Natural killer cell (primary cell): ENCODE measurements at regions not wholly inside any gene's neighbourhood (a gene's known extent, or its start where the extent isn't known, plus 50 kb on each side); places are given as distances from the start of the nearest gene placed in this dataset.

Experiments
- ATAC-seq, 3 donors: fragments of 150-1000 bp in 2 of 3; fragments of 200-7000 bp in 1 of 3; cut with Tn5 transposase; 1 replicate in 1 of 3; 2 replicates in 2 of 3; pipeline ENCODE4 v1.10.0; 2021; ENCODE audit warnings: mild to moderate bottlenecking in 2 of 3, moderate library complexity in 2 of 3
- DNase-seq, 2 donors: peaks; one replicate each; pipeline versions ENCODE4 v3.0.0 to v3.0.0-alpha.2; 2013 to 2021; ENCODE audit warnings: mixed read lengths in 1 of 2
- H3K27ac ChIP-seq: one replicate; pipeline ENCODE4 v1.5.1; 2013; ENCODE audit warnings: mild to moderate bottlenecking, low read length
- H3K27me3 ChIP-seq: one replicate; pipeline ENCODE4 v1.6.1; 2013; ENCODE audit warnings: low read length; ENCODE audit not compliant: control insufficient read depth, insufficient read depth
- H3K36me3 ChIP-seq: one replicate; pipeline ENCODE4 v1.6.1; 2013; ENCODE audit warnings: low read length; ENCODE audit not compliant: control insufficient read depth, insufficient read depth
- H3K4me1 ChIP-seq: one replicate; pipeline ENCODE4 v1.6.1; 2013; ENCODE audit warnings: low read length; ENCODE audit not compliant: control insufficient read depth, insufficient read depth
- H3K4me3 ChIP-seq: one replicate; pipeline ENCODE4 v1.5.1; 2013; ENCODE audit warnings: low read length
- H3K9me3 ChIP-seq: one replicate; pipeline ENCODE4 v1.6.1; 2013; ENCODE audit warnings: low read length; ENCODE audit not compliant: control insufficient read depth, insufficient read depth
- H3K27ac Mint-ChIP-seq, 2 donors: one replicate each; pipeline ENCODE4 v1.8.0; 2022; ENCODE audit warnings: mild to moderate bottlenecking in 2 of 2, mixed read lengths in 2 of 2, moderate library complexity in 1 of 2
- H3K27me3 Mint-ChIP-seq, 2 donors: one replicate each; pipeline ENCODE4 v1.8.0; 2022; ENCODE audit warnings: low read depth in 2 of 2, mixed read lengths in 2 of 2
- H3K36me3 Mint-ChIP-seq: one replicate; pipeline ENCODE4 v1.8.0; 2022; ENCODE audit warnings: mixed read lengths
- H3K4me1 Mint-ChIP-seq, 2 donors: one replicate each; pipeline ENCODE4 v1.8.0; 2022; ENCODE audit warnings: mixed read lengths in 2 of 2
- H3K4me3 Mint-ChIP-seq: one replicate; pipeline ENCODE4 v1.8.0; 2022; ENCODE audit warnings: mild to moderate bottlenecking, moderate library complexity, mixed read lengths
- H3K9me3 Mint-ChIP-seq, 2 donors: one replicate each; pipeline ENCODE4 v1.8.0; 2022; ENCODE audit warnings: mixed read lengths in 2 of 2
- CTCF ChIP-seq: fragments of 200-600 bp; IDR thresholded peaks from one replicate; pipeline ENCODE4 v1.8.0; 2022; ENCODE audit warnings: antibody characterized with exemption
- WGBS: methylation state at CpG from one replicate; pipeline ENCODE4 v1.1.7; 2013; ENCODE audit warnings: missing lambda C conversion rate; ENCODE audit not compliant: insufficient coverage; 5-methylcytosine and 5-hydroxymethylcytosine counted together
- intact Hi-C: fragments of 100-400 bp; cut with micrococcal nuclease; formaldehyde crosslinking; loops from one replicate; pipeline ENCODE4 v1.14.2; 2022

GRCh38 chr2:126307740-126308139 lies 348.2 kb upstream of the GYPC start:
- H3K9me3 ChIP-seq, result no peaks in the 10 kb centered on the region
- no peaks in the 10 kb centered on the region for H3K36me3 ChIP-seq
- no peaks in the 10 kb centered on the region for H3K27me3 Mint-ChIP-seq
- no peaks in the 10 kb centered on the region for H3K4me1 Mint-ChIP-seq
- H3K36me3 Mint-ChIP-seq, result no peaks in the 10 kb centered on the region
- H3K9me3 Mint-ChIP-seq, result peaks cover 1 to 2% of the 10 kb centered on the region in 2 donors
- intact Hi-C loops, result no loop called here
- no peak for ATAC-seq
- no peak overlapping the region for H3K27ac Mint-ChIP-seq
- no peak for DNase-seq
- H3K27me3 ChIP-seq, result no peaks in the 10 kb centered on the region
- H3K4me3 Mint-ChIP-seq, result no peak overlapping the region
- H3K4me3 ChIP-seq, result no peak overlapping the region
- no peak for TF ChIP-seq CTCF
- H3K27ac ChIP-seq, result no peak overlapping the region
- WGBS, result 76% methylated on average over 8 of the region's 8 CpGs
- no peaks in the 10 kb centered on the region for H3K4me1 ChIP-seq

- Mint-ChIP-seq H3K36me3 (no peaks in the 10 kb centered on the region), H3K4me3 (no peak overlapping the region), H3K27ac (no peak overlapping the region), H3K27me3 (no peaks in the 10 kb centered on the region), H3K9me3 (peaks cover 0 to 2% of the 10 kb centered on the region in 2 donors), H3K4me1 (no peaks in the 10 kb centered on the region)
- WGBS, result no CpG with 5 or more reads among the region's 2 CpGs
- ATAC-seq, result no peak
- Histone ChIP-seq H3K27me3 (no peaks in the 10 kb centered on the region), H3K9me3 (no peaks in the 10 kb centered on the region), H3K4me3 (no peak overlapping the region), H3K27ac (no peak overlapping the region), H3K4me1 (no peaks in the 10 kb centered on the region), H3K36me3 (no peaks in the 10 kb centered on the region)
- TF ChIP-seq CTCF, result no peak
- intact Hi-C loops, result no loop called here
- no peak for DNase-seq
Observed at GRCh38 chr2:126309185-126309584, 346.8 kb upstream of the GYPC start.

GRCh38 chr2:126312579-126312978 lies 343.4 kb upstream of the GYPC start:
- no peaks in the 10 kb centered on the region for H3K4me1 ChIP-seq
- Mint-ChIP-seq H3K9me3 (peaks cover 0 to 2% of the 10 kb centered on the region in 2 donors), H3K27me3 (no peaks in the 10 kb centered on the region), H3K4me3 (no peak overlapping the region), H3K36me3 (no peaks in the 10 kb centered on the region), H3K4me1 (no peaks in the 10 kb centered on the region), H3K27ac (no peak overlapping the region)
- H3K27ac ChIP-seq, result no peak overlapping the region
- H3K4me3 ChIP-seq, result no peak overlapping the region
- ATAC-seq, result no peak
- intact Hi-C loops, result no loop called here
- H3K36me3 ChIP-seq, result no peaks in the 10 kb centered on the region
- H3K27me3 ChIP-seq, result no peaks in the 10 kb centered on the region
- H3K9me3 ChIP-seq, result no peaks in the 10 kb centered on the region
- DNase-seq, result no peak
- no peak for TF ChIP-seq CTCF
- WGBS, result 90% methylated on average over 5 of the region's 5 CpGs

GRCh38 chr2:126315828-126316227 lies 340.1 kb upstream of the GYPC start:
- Mint-ChIP-seq H3K4me3 (no peak overlapping the region), H3K27me3 (no peaks in the 10 kb centered on the region), H3K9me3 (peaks cover 0 to 2% of the 10 kb centered on the region in 2 donors), H3K36me3 (no peaks in the 10 kb centered on the region), H3K27ac (no peak overlapping the region), H3K4me1 (no peaks in the 10 kb centered on the region)
- intact Hi-C loops, result no loop called here
- ATAC-seq (no peak), DNase-seq (no peak)
- no peaks in the 10 kb centered on the region for H3K4me1 ChIP-seq
- no peaks in the 10 kb centered on the region for H3K27me3 ChIP-seq
- H3K27ac ChIP-seq, result no peak overlapping the region
- H3K4me3 ChIP-seq, result no peak overlapping the region
- WGBS, result no CpG with 5 or more reads among the region's 1 CpG
- no peak for TF ChIP-seq CTCF
- no peaks in the 10 kb centered on the region for H3K9me3 ChIP-seq
- no peaks in the 10 kb centered on the region for H3K36me3 ChIP-seq
